AG09319 (cell line): ENCODE measurements at regions not wholly inside any gene's neighbourhood (a gene's known extent, or its start where the extent isn't known, plus 50 kb on each side); places are given as distances from the start of the nearest gene placed in this dataset.

Source experiments
- DNase-seq: peaks from one replicate; pipeline ENCODE4 v3.0.0-alpha.2; 2010; ENCODE audit warnings: low read depth; ENCODE audit errors: extremely low read depth
- TF ChIP-seq, protein P1 (sequence below): IDR thresholded peaks from 2 replicates; pipeline ENCODE4 v1.5.1; 2011; ENCODE audit warnings: low read depth, mild to moderate bottlenecking, inconsistent platforms, low read length, moderate library complexity

GRCh38 chrX:102067966-102068723 is 57.3 kb upstream of the TCEAL2 start:
- TF ChIP-seq, protein P1, sequence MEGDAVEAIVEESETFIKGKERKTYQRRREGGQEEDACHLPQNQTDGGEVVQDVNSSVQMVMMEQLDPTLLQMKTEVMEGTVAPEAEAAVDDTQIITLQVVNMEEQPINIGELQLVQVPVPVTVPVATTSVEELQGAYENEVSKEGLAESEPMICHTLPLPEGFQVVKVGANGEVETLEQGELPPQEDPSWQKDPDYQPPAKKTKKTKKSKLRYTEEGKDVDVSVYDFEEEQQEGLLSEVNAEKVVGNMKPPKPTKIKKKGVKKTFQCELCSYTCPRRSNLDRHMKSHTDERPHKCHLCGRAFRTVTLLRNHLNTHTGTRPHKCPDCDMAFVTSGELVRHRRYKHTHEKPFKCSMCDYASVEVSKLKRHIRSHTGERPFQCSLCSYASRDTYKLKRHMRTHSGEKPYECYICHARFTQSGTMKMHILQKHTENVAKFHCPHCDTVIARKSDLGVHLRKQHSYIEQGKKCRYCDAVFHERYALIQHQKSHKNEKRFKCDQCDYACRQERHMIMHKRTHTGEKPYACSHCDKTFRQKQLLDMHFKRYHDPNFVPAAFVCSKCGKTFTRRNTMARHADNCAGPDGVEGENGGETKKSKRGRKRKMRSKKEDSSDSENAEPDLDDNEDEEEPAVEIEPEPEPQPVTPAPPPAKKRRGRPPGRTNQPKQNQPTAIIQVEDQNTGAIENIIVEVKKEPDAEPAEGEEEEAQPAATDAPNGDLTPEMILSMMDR = peak; percentile 56
- DNase-seq = no peak

DNA sequence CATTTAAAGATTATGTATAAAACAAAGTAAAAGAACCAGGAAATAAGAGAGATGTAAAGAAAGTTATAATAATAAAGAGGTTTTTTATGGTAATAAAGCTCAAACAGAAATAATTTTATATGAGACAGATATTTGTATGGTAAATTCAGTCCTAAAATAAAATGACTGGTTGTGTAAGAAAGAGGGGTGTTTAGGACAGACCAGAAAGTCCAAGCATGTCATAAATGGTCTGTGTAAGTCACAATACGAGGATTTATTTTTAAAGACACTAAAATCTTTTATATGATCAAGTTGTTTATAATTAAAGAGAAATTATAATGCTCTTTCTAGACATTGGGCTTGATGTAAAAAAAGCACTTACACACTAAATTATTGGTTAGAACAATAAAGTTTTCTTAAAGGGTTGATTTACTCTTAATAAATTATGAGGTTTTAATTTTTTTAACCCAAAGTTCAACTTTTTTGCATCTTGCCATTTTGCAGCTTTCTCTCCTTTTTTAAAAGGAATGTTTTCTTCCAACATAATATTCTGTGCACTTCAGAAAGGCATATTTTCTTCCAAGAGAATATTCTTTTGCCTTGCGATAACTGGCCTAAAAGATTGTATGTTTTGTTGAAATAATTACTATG is 61.9 kb upstream of the TCEAL2 start:
- DNase-seq = no peak
- TF ChIP-seq, protein P1 = no peak

DNA sequence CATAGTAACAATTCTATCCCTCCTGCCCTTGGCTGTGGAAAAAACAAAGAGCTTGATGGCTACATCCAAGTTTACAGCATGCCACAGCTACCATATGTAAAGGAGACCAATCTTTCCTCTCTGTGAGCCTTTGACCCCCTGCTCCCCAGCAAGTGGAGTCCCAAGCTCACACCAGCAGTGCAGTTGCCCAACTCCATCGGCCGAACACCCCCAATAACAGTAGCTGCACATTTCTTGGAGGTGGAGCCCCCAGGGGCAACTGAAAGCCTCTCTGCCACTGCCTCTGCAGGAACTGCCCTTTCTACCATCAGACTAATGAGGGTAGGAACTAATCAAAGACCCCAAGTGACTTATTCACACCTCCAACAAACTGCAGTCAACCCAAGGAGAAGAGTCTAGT is 81.0 kb upstream of the TCEAL2 start:
- DNase-seq = no peak
- TF ChIP-seq, protein P1 = no peak

DNA sequence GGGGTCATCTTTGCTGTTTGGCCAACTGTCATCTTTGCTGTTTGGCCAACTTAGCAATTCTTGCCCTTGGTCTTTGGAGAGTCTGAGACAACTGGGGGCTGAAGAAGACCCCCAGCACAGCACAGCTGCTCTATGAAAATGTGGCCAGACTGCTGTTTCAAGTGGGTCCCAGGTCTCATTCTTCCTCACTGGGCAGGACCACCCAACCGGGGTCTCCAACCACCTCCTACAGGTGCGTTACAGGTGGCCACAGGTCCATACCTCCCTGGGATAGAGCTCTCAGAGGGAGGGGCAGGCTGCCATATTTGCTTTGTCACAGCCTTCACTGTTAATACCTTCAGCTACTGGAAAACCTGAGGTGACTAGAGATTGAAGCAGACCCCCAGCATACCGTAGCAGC is 82.1 kb upstream of the TCEAL2 start:
- TF ChIP-seq, protein P1 = no peak
- no peak for DNase-seq

DNA sequence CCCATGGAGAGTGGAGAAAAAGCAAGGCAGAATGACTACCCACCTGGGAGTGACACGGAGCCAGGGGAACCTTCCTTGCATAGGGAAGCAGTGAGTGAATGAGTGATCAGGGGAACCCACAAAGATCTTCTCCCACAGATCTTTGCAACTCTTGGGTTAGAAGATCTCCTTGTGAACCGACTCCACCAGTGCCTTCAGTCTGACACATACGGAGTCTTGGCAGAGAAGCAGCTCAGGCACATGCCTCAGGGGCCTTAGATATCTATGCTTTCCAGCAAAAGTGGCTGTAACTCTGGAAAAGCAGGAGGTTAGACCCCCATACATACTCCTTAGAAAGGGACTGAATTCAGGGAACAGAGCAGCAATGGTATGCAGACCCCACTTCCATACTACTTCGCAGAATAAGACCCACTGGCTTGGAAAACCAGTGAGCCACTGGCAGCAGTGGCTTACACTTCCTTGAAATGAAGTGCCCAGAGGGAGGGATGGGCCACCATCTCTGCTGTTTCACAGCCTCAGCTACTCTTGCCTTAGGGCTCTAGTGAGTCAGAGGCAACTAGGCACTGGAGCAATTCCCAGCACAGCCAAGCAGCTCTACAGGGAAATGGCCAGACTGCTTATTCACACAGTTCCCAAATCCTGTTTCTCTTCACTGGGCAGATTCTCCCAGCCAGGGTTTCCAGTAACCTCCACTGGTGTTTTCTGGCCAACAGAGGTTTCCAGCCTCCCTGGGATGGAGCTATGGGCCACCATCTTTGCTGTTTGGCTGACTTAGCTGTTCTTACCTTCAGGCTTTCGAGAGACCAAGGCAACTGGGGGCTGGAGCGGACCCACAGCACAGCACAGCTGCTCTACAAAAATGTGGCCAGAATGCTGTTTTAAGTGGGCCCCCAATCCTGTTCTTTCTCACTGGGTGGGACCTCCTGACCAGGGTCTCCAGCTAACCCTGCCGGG is 82.8 kb upstream of the TCEAL2 start:
- TF ChIP-seq, protein P1 = no peak
- DNase-seq = no peak

- DNase-seq = no peak
- TF ChIP-seq, protein P1 = no peak
These were observed 96.5 kb upstream of the TCEAL2 start for GRCh38 chrX:102029026-102029425.
